A549 (cell line): ENCODE measurements at regions not wholly inside any gene's neighbourhood (a gene's known extent, or its start where the extent isn't known, plus 50 kb on each side); places are given as distances from the start of the nearest gene placed in this dataset.

Source experiments
- CBX8 ChIP-seq: fragments of 200-600 bp; sonication (generic); IDR thresholded peaks from 2 replicates; pipeline ENCODE4 v1.6.1; 2016
- CTCF ChIP-seq: fragments of >200 bp; sonication (Bioruptor Twin); formaldehyde crosslinking; IDR thresholded peaks from 3 replicates; pipeline ENCODE4 v1.5.1; 2016
- HOXB5 ChIP-seq: fragments of 250-450 bp; sonication (Bioruptor Pico); IDR thresholded peaks from 2 replicates; pipeline ENCODE4 v1.5.0; 2020; ENCODE audit warnings: mild to moderate bottlenecking, moderate library complexity
- POLR2A ChIP-seq: IDR thresholded peaks from 2 replicates; pipeline ENCODE4 v1.6.1; 2012; ENCODE audit warnings: mild to moderate bottlenecking, low read length
- REST ChIP-seq: fragments of 200-600 bp; sonication (generic); IDR thresholded peaks from 2 replicates; pipeline ENCODE4 v1.6.1; 2016; ENCODE audit warnings: antibody characterized with exemption, mild to moderate bottlenecking, moderate library complexity
- ZFP36 ChIP-seq: fragments of 450-650 bp; IDR thresholded peaks from 2 replicates; pipeline ENCODE4 v1.6.1; 2014; ENCODE audit warnings: borderline replicate concordance; ENCODE audit not compliant: partially characterized antibody

GRCh38 chr6:101263596-101263995 lies 129.9 kb upstream of the GRIK2 start:
- TF ChIP-seq REST: no peak
- no peak for TF ChIP-seq ZFP36
- TF ChIP-seq CTCF: no peak
- no peak for TF ChIP-seq POLR2A
- TF ChIP-seq HOXB5: no peak
- TF ChIP-seq CBX8: no peak
